Mononuclear cell (primary cell): ENCODE measurements at regions not wholly inside any gene's neighbourhood (a gene's known extent, or its start where the extent isn't known, plus 50 kb on each side); places are given as distances from the start of the nearest gene placed in this dataset.
"Not testable (repeated sequence)": the region's sequence is repeated elsewhere in the genome, so short reads cannot be mapped to it uniquely, and the experiment has no call there.

Source experiments
- H3K27me3 ChIP-seq: 2 replicates; pipeline ENCODE4 v1.6.0; 2011; ENCODE audit warnings: low read length, control low read depth; ENCODE audit not compliant: insufficient read depth
- H3K4me1 ChIP-seq: 2 replicates; pipeline ENCODE4 v1.5.1; 2011; ENCODE audit warnings: mild to moderate bottlenecking, low read length, control low read depth; ENCODE audit not compliant: insufficient read depth
- H3K4me3 ChIP-seq: 2 replicates; pipeline ENCODE4 v1.5.1; 2011; ENCODE audit warnings: mild to moderate bottlenecking, low read length, moderate library complexity
- H3K9me3 ChIP-seq: 2 replicates; pipeline ENCODE4 v1.5.1; 2011; ENCODE audit warnings: low read depth, mild to moderate bottlenecking, control low read depth, low read length

DNA sequence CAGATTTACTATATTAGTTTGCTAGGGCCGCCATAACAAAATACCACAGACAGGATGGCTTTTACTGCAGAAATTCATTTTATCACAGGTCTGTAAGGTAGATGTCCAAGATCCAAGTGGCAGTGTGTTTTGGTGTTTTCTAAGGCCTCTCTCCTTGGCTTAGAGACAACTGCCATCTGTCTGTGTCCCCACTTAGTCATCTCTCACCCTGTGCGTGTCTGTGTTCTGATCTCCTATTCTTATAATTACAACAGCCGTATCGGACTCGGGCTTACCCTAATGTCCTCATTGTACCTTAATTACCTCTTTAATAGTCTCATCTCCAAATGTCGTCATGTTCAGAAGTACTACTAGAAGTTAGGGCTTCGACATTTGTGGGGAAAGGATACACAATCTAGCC, 362.3 kb upstream of the CDH19 start:
- no peaks in the 10 kb centered on the region for H3K4me1 ChIP-seq

DNA sequence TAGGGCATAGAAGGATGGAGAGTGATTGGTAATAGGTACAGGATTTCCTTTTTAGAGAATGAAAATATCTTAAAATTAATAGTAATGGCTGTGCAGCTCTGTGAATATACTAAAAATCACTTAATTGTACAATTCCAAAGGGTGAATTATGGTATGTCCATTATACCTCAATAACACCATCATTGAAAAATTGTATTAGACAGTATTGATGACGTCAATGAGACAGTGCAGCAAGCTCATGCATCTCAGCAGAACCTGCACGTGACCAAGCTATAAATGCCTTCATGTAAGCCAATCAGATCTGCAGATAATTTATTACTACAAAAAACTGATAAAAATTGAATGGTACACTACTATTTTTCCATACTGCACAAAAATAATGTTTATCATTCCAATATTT, 354.4 kb upstream of the CDH19 start:
- H3K27me3 ChIP-seq, result no peaks in the 10 kb centered on the region
- H3K4me1 ChIP-seq, result no peaks in the 10 kb centered on the region
- no peak overlapping the region for H3K4me3 ChIP-seq
- no peaks in the 10 kb centered on the region for H3K9me3 ChIP-seq

More for the DNA sequence above, 362.3 kb upstream of the CDH19 start:
- Histone ChIP-seq H3K9me3 (no peaks in the 10 kb centered on the region), H3K27me3 (no peaks in the 10 kb centered on the region), H3K4me3 (no peak overlapping the region)

DNA sequence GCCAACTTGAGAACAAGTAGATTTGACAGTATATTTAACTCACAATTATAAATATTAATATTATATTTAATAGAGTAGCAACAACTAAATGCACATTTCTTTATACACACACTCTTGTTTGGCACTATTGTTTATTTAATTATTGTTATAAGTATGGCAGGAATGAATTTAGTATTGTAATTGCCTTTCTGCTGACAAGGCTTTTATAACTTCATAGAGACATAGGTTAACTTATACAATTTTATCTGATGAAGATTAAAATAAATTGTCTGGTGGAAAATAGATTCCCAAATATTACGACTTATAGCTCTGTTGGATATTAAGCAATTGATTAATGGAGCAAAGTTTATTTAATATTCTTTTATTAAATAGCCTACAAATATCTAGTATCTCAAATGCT, 347.9 kb upstream of the CDH19 start:
- no peaks in the 10 kb centered on the region for H3K27me3 ChIP-seq
- H3K9me3 ChIP-seq, result no peaks in the 10 kb centered on the region
- H3K4me1 ChIP-seq, result no peaks in the 10 kb centered on the region
- H3K4me3 ChIP-seq, result no peak overlapping the region

DNA sequence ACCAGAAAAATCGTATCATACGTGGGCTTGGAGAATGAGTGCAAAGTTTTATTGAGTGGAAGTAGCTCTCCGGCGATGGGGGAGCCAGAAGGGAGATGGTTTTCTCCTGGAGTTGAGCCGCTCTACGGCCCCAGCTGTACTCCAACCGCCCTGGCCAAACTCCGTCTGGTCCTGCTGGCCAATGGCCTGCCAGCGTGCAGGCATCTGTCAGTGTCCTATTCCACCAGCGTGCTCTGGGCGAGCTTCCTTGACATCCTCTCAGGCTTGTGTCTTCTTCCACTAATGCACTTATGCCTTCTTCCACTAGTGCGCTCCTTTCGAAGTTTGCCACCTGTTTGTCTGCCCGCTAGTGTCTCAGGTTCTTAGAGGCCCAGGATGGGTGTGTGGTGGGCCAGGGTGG, 345.5 kb upstream of the CDH19 start:
- H3K27me3 ChIP-seq, result no peaks in the 10 kb centered on the region
- no peaks in the 10 kb centered on the region for H3K9me3 ChIP-seq

DNA sequence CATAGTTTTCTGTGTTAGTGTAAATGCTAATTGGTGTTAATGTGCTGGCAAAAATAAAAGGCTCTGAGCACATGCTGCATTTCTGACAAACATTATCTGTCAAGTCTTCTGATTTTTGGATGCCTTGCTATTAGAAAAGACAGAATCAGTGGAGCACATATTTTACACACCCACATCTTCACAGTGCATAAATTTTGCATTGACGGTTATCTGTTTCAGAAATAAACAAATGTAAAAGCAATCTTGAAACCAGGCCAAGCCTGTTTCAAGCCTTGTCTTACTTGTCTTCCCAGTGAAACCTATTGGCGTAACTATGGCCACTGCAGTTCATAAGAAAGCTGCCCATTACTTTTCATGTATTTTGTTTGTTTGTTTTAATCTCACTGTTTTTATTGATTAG, 333.7 kb upstream of the CDH19 start:
- Histone ChIP-seq H3K4me1 (no peaks in the 10 kb centered on the region), H3K27me3 (no peaks in the 10 kb centered on the region), H3K4me3 (no peak overlapping the region), H3K9me3 (peaks cover 6% of the 10 kb centered on the region)

More for the DNA sequence above, 345.5 kb upstream of the CDH19 start:
- Histone ChIP-seq H3K4me1 (no peaks in the 10 kb centered on the region), H3K4me3 (no peak overlapping the region)

DNA sequence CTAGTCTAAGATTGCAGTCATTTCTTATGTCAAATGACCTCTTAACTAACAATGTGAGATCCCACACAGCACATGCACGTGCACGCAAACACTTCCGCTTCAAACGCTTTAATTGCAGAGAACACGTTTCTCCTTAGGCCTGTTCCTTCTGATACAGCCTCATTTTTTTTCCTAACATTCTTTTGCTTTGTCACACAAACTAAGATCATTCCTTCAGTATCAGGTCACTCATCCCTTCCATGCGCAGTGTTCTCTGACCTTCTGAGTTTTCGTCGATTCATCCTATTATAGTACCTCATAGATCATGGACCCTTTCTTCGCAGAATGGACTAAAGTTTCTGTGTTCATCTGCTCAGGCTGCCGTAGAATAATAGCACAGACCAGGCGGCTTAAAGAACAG, 327.1 kb upstream of the CDH19 start:
- H3K4me3 ChIP-seq, result no peak overlapping the region
- no peaks in the 10 kb centered on the region for H3K4me1 ChIP-seq
- no peaks in the 10 kb centered on the region for H3K27me3 ChIP-seq
- H3K9me3 ChIP-seq, result peaks cover 6% of the 10 kb centered on the region

DNA sequence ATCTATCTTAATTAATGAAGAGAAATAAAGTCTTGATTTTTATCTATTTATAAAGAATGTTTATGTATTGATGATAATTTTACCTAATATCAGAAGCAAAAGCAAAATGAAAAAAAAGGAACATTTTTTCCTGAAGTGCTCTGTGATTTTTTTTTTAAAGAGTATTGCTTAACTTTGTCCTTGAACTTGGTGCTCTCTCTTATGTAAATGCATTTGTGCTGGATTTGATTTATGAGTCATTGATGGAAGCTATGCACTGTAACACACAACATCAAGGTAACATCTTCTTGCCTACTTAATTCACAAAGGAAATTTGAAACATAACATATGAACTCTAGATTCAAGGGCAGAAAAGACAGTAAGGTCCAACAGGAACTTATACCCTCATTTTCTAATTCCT, 312.9 kb upstream of the CDH19 start:
- Histone ChIP-seq H3K4me1 (no peaks in the 10 kb centered on the region), H3K4me3 (no peak overlapping the region), H3K27me3 (no peaks in the 10 kb centered on the region), H3K9me3 (no peaks in the 10 kb centered on the region)

DNA sequence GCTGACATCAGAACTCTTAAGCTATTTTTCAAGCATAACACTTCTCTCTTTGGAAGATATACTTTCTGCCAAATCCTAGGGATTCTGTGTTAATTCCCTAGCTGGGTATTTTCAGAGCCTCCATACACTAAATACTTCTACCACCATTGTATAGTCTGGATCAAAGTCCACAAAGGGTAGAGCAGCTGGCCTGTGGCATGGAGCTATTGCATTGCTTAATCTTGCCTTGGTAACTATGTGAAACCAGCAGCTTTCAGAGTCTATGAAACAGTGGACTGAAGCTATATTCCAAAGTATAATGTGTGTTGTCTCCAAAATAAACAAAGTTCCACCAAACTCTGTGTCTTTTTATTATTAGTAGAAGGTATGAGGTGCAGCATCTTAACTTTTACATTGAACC, 296.9 kb upstream of the CDH19 start:
- Histone ChIP-seq H3K4me3 (no peak overlapping the region), H3K27me3 (no peaks in the 10 kb centered on the region), H3K4me1 (no peaks in the 10 kb centered on the region), H3K9me3 (no peaks in the 10 kb centered on the region)

DNA sequence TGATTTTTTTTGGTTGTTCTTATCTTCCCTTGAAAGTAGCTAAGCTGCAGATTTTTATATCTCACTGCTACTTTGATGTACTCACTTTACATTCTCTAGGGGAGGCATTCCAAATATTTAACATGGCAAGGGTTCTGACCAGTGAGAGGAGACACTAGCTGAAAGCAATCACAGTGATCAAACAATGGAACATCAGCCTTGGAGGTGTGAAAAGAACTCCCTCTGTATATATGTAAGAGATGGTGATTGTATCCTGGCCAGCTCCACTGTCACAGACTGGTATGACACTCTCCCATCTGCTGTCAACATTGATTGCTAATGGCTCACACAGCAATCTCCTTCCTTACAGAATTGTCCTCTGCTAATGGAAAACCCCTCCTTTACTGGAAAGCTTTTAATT, 291.7 kb upstream of the CDH19 start:
- H3K9me3 ChIP-seq, result no peaks in the 10 kb centered on the region
- H3K27me3 ChIP-seq, result no peaks in the 10 kb centered on the region
- H3K4me1 ChIP-seq, result no peaks in the 10 kb centered on the region
- no peak overlapping the region for H3K4me3 ChIP-seq

DNA sequence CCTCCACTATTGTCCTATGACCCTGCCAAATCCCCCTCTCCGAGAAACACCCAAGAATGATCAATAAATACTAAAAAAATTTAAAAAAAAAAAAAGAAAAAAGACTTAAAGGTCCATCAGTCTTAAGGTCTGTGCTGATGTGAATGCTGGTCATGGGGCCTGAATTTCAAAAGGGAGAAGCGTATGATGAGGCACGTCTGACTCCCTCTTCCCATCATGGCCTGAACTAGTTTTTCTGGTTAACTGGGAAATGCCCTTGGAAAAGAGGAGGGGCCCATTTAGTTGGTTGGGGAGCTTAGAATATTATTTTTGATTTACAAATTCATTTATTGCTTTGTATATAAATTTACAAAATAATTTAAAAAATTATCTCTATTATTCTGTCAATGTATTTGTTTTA, 291.0 kb upstream of the CDH19 start:
- H3K9me3 ChIP-seq, result no peaks in the 10 kb centered on the region
- H3K4me1 ChIP-seq, result no peaks in the 10 kb centered on the region
- H3K4me3 ChIP-seq, result no peak overlapping the region
- H3K27me3 ChIP-seq, result no peaks in the 10 kb centered on the region

DNA sequence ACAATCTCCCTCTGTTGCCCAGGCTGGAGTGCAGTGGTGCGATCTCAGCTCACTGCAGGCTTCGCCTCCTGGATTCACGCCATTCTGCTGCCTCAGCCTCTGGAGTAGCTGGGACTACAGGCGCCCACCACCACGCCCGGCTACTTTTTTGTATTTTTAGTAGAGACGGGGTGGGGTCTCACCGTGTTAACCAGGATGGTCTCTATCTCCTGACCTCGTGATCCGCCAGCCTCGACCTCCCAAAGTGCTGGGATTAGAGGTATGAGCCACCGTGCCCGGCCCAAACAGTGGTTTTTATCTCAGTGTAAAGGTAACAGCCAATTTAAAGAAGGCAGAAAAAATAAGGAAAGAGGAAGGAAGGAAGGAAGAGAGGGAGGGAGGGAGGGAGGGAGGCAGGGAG, 288.5 kb upstream of the CDH19 start:
- not testable (repeated sequence) for H3K4me1 ChIP-seq, H3K4me3 ChIP-seq, H3K9me3 ChIP-seq, H3K27me3 ChIP-seq

DNA sequence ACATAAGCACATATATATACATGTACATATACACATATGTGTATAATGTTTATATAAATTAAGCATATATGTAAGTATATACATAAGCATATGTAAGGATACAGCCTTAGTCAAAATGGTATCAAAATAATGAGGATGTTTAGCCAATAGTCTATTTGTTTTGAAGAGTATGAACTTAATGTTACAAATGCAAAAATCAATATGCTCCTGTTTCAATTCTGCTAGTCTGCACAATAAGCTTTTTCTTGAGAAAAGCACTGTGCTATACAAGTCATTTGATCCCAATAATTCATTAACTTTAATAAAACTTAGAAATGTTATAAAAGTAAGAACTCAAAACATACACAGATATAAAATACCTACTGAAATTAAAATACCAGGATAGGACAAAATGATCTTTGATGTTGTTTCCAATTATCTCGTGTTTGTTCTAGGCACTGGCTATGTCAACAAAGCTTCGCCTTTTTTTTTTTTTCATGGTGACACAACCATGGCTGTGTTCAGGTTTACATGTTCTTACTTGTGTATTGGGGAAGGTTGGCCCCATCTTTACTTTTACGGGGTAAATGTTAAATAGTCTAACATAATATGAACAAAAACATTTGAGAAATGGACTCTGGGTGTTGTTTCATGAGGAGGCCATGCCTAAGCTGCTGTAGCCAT, 271.1 kb upstream of the CDH19 start:
- H3K4me3 ChIP-seq, result no peak overlapping the region
- H3K9me3 ChIP-seq, result no peaks in the 10 kb centered on the region
- H3K4me1 ChIP-seq, result no peaks in the 10 kb centered on the region
- H3K27me3 ChIP-seq, result no peaks in the 10 kb centered on the region

DNA sequence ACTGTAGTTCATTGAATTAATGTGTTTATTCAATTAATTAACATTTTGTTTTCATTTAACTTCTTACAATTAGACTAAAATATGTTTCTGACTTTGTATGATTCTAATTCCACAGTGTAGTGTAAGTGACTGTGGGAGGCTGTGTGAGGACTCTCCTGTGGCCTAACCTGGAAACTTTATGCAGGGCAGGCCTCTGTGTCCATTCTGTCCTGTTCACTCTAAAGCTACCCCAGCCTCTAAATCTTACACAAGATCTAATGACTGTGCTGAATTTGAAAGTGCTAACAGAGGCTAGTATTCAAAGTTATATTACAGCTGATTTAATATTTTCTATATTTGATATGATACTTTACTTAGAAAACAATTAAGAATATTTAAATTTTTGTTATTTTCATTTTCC, 270.5 kb upstream of the CDH19 start:
- Histone ChIP-seq H3K4me1 (no peaks in the 10 kb centered on the region), H3K4me3 (no peak overlapping the region), H3K9me3 (no peaks in the 10 kb centered on the region), H3K27me3 (no peaks in the 10 kb centered on the region)

DNA sequence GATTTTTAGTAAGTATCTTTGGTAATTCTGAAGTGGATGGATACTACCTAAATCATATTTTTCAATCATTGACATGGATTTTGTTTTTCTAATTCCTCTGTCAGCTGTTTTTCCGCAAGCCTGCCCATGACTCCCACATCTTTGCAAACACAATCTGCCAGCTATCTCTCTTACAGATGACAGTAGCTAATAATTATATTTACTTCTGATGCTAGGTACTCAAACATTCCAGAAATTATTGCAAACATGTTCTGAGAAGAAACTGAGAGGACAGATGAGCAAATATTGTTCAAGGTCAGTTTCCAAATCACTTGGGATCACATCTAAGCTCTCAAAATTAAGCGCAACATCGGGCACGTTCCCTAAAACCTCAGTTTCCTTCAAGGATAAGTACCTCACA, 270.0 kb upstream of the CDH19 start:
- Histone ChIP-seq H3K9me3 (no peaks in the 10 kb centered on the region), H3K4me1 (no peaks in the 10 kb centered on the region), H3K4me3 (no peak overlapping the region), H3K27me3 (no peaks in the 10 kb centered on the region)

DNA sequence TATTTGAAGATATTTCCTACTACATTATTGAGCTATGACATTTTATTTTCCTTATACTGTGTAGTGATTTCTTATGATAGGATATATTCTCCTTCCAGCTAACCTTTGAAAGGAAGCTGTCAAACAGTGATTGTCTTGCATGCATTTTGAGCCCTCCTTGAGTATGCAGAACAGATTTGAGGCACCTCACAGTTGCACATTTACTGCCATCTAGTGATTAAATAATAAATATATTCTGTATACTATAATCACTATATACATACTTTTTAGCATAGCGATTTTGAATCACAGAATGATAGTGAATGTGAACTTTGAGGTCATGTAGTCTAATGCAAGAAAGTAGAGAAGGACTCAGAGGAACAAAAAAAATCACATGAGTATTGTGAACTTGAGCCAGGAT, 268.4 kb upstream of the CDH19 start:
- Histone ChIP-seq H3K9me3 (no peaks in the 10 kb centered on the region), H3K27me3 (no peaks in the 10 kb centered on the region), H3K4me1 (no peaks in the 10 kb centered on the region), H3K4me3 (no peak overlapping the region)

DNA sequence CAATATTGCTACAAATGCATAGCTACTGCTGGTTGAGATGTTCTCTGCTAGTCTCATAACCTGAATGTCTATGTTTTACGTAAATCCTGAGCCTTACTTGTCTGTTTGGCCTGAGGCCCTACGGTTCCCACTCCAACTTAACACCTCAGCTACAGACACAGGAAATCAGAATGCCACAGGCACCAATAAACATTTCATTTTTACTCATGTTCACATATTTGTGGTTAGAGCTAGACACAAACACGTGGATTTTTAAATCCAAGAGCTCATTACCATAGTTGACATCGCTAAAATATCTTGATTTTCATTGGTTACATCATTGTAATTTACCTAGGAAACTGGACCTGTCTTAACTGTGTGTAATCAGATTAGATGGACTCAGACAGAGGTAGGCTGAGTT, 263.8 kb upstream of the CDH19 start:
- Histone ChIP-seq H3K9me3 (no peaks in the 10 kb centered on the region), H3K4me1 (no peaks in the 10 kb centered on the region), H3K27me3 (no peaks in the 10 kb centered on the region), H3K4me3 (no peak overlapping the region)
